ENCODE measurements at regions not wholly inside any gene's neighbourhood (a gene's known extent, or its start where the extent isn't known, plus 50 kb on each side); places are given as distances from the start of the nearest gene placed in this dataset.

DNA sequence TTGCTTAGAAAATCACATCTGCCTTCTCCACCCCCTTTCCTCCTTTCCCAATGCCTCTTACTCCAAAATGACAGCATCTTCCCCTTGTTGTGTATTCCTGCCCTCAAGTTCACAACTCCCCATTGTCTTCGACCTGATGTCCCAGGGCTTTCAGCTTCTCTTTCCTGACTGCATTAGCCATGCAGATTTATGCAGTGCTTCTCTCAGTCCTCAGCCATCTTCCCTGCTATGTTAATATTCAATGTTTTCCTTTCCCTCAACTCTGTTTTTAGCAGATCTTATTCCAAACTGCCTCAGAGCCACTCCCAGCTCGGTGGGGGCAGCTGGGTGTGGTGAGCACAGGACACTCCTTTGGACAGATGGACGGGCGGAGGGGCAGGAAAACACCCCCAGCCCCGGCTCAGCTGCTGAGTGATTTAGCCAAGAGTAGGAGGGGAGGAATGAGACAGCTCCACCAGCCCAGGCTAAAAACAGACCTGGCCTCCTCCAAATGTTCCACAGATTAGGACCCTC, 71.0 kb downstream of the CD2 start:
- TF ChIP-seq EZH2 (IDR thresholded peaks at IDR 0.05; ENCODE audit: borderline replicate concordance, low read depth, low read length, poor library complexity, severe bottlenecking): no peak
- TF ChIP-seq, protein P1, sequence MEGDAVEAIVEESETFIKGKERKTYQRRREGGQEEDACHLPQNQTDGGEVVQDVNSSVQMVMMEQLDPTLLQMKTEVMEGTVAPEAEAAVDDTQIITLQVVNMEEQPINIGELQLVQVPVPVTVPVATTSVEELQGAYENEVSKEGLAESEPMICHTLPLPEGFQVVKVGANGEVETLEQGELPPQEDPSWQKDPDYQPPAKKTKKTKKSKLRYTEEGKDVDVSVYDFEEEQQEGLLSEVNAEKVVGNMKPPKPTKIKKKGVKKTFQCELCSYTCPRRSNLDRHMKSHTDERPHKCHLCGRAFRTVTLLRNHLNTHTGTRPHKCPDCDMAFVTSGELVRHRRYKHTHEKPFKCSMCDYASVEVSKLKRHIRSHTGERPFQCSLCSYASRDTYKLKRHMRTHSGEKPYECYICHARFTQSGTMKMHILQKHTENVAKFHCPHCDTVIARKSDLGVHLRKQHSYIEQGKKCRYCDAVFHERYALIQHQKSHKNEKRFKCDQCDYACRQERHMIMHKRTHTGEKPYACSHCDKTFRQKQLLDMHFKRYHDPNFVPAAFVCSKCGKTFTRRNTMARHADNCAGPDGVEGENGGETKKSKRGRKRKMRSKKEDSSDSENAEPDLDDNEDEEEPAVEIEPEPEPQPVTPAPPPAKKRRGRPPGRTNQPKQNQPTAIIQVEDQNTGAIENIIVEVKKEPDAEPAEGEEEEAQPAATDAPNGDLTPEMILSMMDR (conservative IDR thresholded peaks at IDR 0.05; ENCODE audit: low read depth, low read length): no peak
